Right lobe of liver (tissue), 4 donors: ENCODE measurements at regions not wholly inside any gene's neighbourhood (a gene's known extent, or its start where the extent isn't known, plus 50 kb on each side); places are given as distances from the start of the nearest gene placed in this dataset.

Source experiments
- CTCF ChIP-seq, 4 donors: fragments of 200-600 bp in 3 of 4; fragments of 450-650 bp in 1 of 4; IDR thresholded peaks; one replicate each; pipeline versions ENCODE4 v1.5.1 to v1.8.0; 2016 to 2022; ENCODE audit warnings: antibody characterized with exemption in 4 of 4, mild to moderate bottlenecking in 2 of 4
- POLR2A ChIP-seq: fragments of 450-650 bp; IDR thresholded peaks from one replicate; pipeline ENCODE4 v1.6.1; 2017; ENCODE audit warnings: antibody characterized with exemption, mild to moderate bottlenecking
- donor health status: DM: no; HTN: no; CAD: no.
- donor health status: DM: no; HTN: no; CAD: no.
- donor health status: DM: no; HTN: yes; CAD: no.

- TF ChIP-seq POLR2A (no peak), CTCF (IDR thresholded peaks at IDR 0.05) (no peak)
Measured at GRCh38 chr15:95442107-95442719, 888.3 kb upstream of the NR2F2 start.
